ENCODE measurements at regions not wholly inside any gene's neighbourhood (a gene's known extent, or its start where the extent isn't known, plus 50 kb on each side); places are given as distances from the start of the nearest gene placed in this dataset.

- TF ChIP-seq CTCF (IDR thresholded peaks at IDR 0.05; ENCODE audit: low read length), result no peak
- TF ChIP-seq EZH2 (IDR thresholded peaks at IDR 0.05; ENCODE audit: borderline replicate concordance, low read length), result no peak
Measured at GRCh38 chr1:47593013-47593568, 155.2 kb downstream of the FOXD2 start.

Data from OCI-LY1 (cell line).